GM12878 (cell line): ENCODE measurements at regions not wholly inside any gene's neighbourhood (a gene's known extent, or its start where the extent isn't known, plus 50 kb on each side); places are given as distances from the start of the nearest gene placed in this dataset.

Experiments
- ATAC-seq: fragments of 200-7000 bp; cut with Tn5 transposase; 3 replicates; pipeline ENCODE4 v1.9.1; 2020; ENCODE audit warnings: mild to moderate bottlenecking, moderate library complexity
- BruUV-seq: library from RNA; stranded (reverse); fragments of 400-500 nt; replicated peaks from 2 replicates; lab custom pipeline; 2021; lab: Mats Ljungman, UMichigan
- CTCF ChIA-PET: fragments of 300-600 bp; sonication (Branson Sonifier 250); formaldehyde crosslinking; extraction: SDS; loops from one replicate; lab custom pipeline; 2021; ENCODE audit warnings: inconsistent platforms; lab: Yijun Ruan, JAX
- POLR2A ChIA-PET: fragments of 350-600 bp; formaldehyde crosslinking; extraction: SDS; loops from one replicate; lab custom pipeline; 2021; ENCODE audit warnings: inconsistent platforms; lab: Charles Lee
- RAD21 ChIA-PET: fragments of 300-600 bp; sonication (Branson Sonifier 250); formaldehyde crosslinking; loops from one replicate; lab custom pipeline; 2023; ENCODE audit warnings: antibody characterized with exemption; ENCODE audit not compliant: unreplicated experiment; lab: Charles Lee
- SMC1A ChIA-PET: fragments of 300-600 bp; sonication (Branson Sonifier 250); formaldehyde crosslinking; loops from one replicate; lab custom pipeline; 2023; ENCODE audit not compliant: unreplicated experiment, uncharacterized antibody; lab: Charles Lee
- DNase-seq: peaks from one replicate; pipeline ENCODE4 v3.0.0-alpha.2; 2011; ENCODE audit warnings: low read depth, low spot score
- FAIRE-seq: peaks from 3 replicates; lab custom pipeline; 2011; peaks lifted over from hg19 to GRCh38; lab: Jason Lieb, UNC
- H2AFZ ChIP-seq: 2 replicates; pipeline ENCODE4 v1.6.0; 2011; ENCODE audit warnings: low read depth, low read length, control low read depth; ENCODE audit not compliant: control insufficient read depth
- H3K27ac ChIP-seq: 2 replicates; pipeline ENCODE4 v1.5.1; 2011; ENCODE audit warnings: control low read depth; ENCODE audit not compliant: control insufficient read depth, insufficient read depth
- H3K27me3 ChIP-seq, 2 experiments: replicated peaks in 1 of 2; 2 replicates each; pipeline versions ENCODE4 v1.6.0 to v1.6.1; 2011; ENCODE audit warnings: low read length in 1 of 2; ENCODE audit not compliant: control insufficient read depth in 2 of 2, insufficient read depth in 2 of 2
- H3K36me3 ChIP-seq, 2 experiments: 2 replicates each; pipeline ENCODE4 v1.5.1; 2011; ENCODE audit warnings: low read length in 1 of 2; ENCODE audit not compliant: control insufficient read depth in 2 of 2, insufficient read depth in 2 of 2
- H3K4me1 ChIP-seq: 2 replicates; pipeline ENCODE4 v1.6.1; 2011; ENCODE audit warnings: mild to moderate bottlenecking, low read length, moderate library complexity, mixed read lengths; ENCODE audit not compliant: control insufficient read depth, insufficient read depth
- H3K4me2 ChIP-seq: 2 replicates; pipeline ENCODE4 v1.6.0; 2011; ENCODE audit warnings: control low read depth; ENCODE audit not compliant: control insufficient read depth, insufficient read depth
- H3K4me3 ChIP-seq: fragments of 200-600 bp; sonication (generic); 2 replicates; pipeline ENCODE4 v1.5.1; 2016
- H3K79me2 ChIP-seq: 2 replicates; pipeline ENCODE4 v1.6.0; 2011; ENCODE audit warnings: low read length; ENCODE audit not compliant: control insufficient read depth, insufficient read depth
- H3K9ac ChIP-seq: 2 replicates; pipeline ENCODE4 v1.8.0; 2011; ENCODE audit warnings: low read length, control low read depth, mixed read lengths; ENCODE audit not compliant: control insufficient read depth, insufficient read depth
- H3K9me3 ChIP-seq: replicated peaks from 3 replicates; pipeline ENCODE4 v1.5.1; 2011; ENCODE audit warnings: mild to moderate bottlenecking, low read length; ENCODE audit not compliant: control insufficient read depth, insufficient read depth
- H4K20me1 ChIP-seq: 2 replicates; pipeline ENCODE4 v1.6.0; 2011; ENCODE audit not compliant: control insufficient read depth, insufficient read depth
- CEBPB ChIP-seq, 2 experiments: fragments of 150-350 bp in 1 of 2; IDR thresholded peaks; 2 replicates each; pipeline ENCODE4 v1.6.1; 2012 to 2014; ENCODE audit warnings: low read depth in 2 of 2, low read length in 2 of 2, borderline replicate concordance in 1 of 2, inconsistent platforms in 1 of 2
- CTCF ChIP-seq, 3 experiments: IDR thresholded peaks in 2 of 3; conservative IDR thresholded peaks in 1 of 3; 2 replicates each; pipeline ENCODE4 v1.5.1; 2011; ENCODE audit warnings: low read depth in 3 of 3, low read length in 3 of 3, mild to moderate bottlenecking in 3 of 3, control low read depth in 2 of 3, moderate library complexity in 2 of 3, inconsistent platforms in 1 of 3, mixed read lengths in 1 of 3; ENCODE audit not compliant: control insufficient read depth in 2 of 3, insufficient read depth in 1 of 3; ENCODE audit errors: extremely low read depth in 1 of 3
- HDGF ChIP-seq: fragments of 450-650 bp; IDR thresholded peaks from 2 replicates; pipeline ENCODE4 v1.6.1; 2016; ENCODE audit warnings: antibody characterized with exemption
- MLLT1 ChIP-seq: fragments of 450-650 bp; IDR thresholded peaks from 2 replicates; pipeline ENCODE4 v1.6.1; 2016; ENCODE audit warnings: mild to moderate bottlenecking
- NBN ChIP-seq: fragments of 450-650 bp; IDR thresholded peaks from 2 replicates; pipeline ENCODE4 v1.6.1; 2016
- POLR2AphosphoS5 ChIP-seq: IDR thresholded peaks from 2 replicates; pipeline ENCODE4 v1.6.1; 2011; ENCODE audit warnings: mild to moderate bottlenecking, low read length, inconsistent platforms
- SRF ChIP-seq, 2 experiments: IDR thresholded peaks; 2 replicates each; pipeline ENCODE4 v1.6.1; 2011; ENCODE audit warnings: low read depth in 2 of 2, low read length in 2 of 2, mild to moderate bottlenecking in 1 of 2, moderate library complexity in 1 of 2
- SUZ12 ChIP-seq: fragments of 200-600 bp; sonication (generic); IDR thresholded peaks from one replicate; pipeline ENCODE4 v1.6.1; 2018; ENCODE audit warnings: antibody characterized with exemption, mild to moderate bottlenecking; ENCODE audit not compliant: unreplicated experiment
- ZNF384 ChIP-seq: IDR thresholded peaks from 2 replicates; pipeline ENCODE4 v1.6.1; 2012; ENCODE audit warnings: low read depth, mild to moderate bottlenecking, low read length, improper control_type of control experiment, borderline replicate concordance
- WGBS: methylation state at CpG from one replicate; pipeline ENCODE4 v1.1.6; 2016; ENCODE audit warnings: low lambda C conversion rate; ENCODE audit not compliant: insufficient replicate concordance, insufficient coverage; ENCODE audit errors: missing lambda C conversion rate; 5-methylcytosine and 5-hydroxymethylcytosine counted together
- in situ Hi-C: fragments of 300-500 bp; cut with MboI; formaldehyde crosslinking; loops from 9 replicates; pipeline ENCODE4 v1.14.3; 2018; ENCODE audit warnings: mixed read lengths
- intact Hi-C: fragments of 100-400 bp; cut with micrococcal nuclease; formaldehyde crosslinking; loops from one replicate; pipeline ENCODE4 v1.14.2; 2022; ENCODE audit not compliant: unreplicated experiment
- TF ChIP-seq, protein P1 (sequence below): IDR thresholded peaks from 2 replicates; pipeline ENCODE4 v1.6.1; 2012; ENCODE audit warnings: low read depth, low read length, improper control_type of control experiment
- TF ChIP-seq, protein P2 (sequence below): fragments of 450-650 bp; IDR thresholded peaks from 2 replicates; pipeline ENCODE4 v1.6.1; 2017; ENCODE audit warnings: borderline replicate concordance
- TF ChIP-seq, protein P3 (sequence below): fragments of 450-650 bp; formaldehyde crosslinking; IDR thresholded peaks from 2 replicates; pipeline ENCODE4 v1.4.0; 2022; ENCODE audit warnings: mild to moderate bottlenecking, moderate library complexity

DNA sequence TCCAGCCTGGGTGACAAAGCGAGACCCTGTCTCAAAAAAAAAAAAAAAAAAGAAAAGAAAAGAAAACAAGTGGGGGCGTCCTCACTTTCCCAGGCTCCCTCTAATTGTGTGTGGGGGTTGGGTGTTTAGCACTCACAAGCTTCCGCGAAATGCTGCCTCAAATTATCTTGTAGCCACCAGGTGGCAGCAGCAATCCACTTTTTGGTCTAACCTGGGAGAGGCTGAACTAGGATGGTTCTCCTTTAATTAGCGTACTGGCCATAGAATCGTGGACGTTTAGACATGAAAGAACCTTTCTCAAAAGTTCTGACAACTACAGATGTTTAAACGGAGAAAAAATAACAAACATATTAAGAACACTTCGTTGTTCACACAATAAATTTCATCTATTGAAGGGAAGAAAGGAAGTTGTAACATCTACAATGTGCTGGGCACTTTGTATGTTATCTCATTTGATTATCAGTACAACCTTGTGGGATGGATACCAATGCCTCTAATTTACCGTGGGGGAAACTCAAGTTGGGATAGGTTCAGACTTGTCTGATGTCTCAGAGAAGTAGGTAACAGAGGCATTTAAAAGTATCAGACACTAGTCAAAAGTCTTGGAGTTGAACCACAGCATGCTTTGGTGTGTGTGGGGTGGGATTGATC, 122.7 kb upstream of the NABP1 start:
- H3K4me1 ChIP-seq = no peaks in the 10 kb centered on the region
- H3K27ac ChIP-seq = no peak overlapping the region
- ChIA-PET RAD21 (interaction anchor here (0.7 to 4.5 kb wide), 13 partner anchors 8 to 608 kb away, joined by 3 to 34 read pairs (median 4); no protein-coding TSS in a partner anchor), SMC1A (interaction anchor here (0.6 to 7.3 kb wide), 19 partner anchors 9 to 656 kb away, joined by 3 to 45 read pairs (median 4); no protein-coding TSS in a partner anchor), CTCF (interaction anchor here (0.6 to 7.3 kb wide), 29 partner anchors 9 to 964 kb away, joined by 3 to 62 read pairs (median 5); no protein-coding TSS in a partner anchor), POLR2A (no interaction called here)
- in situ Hi-C loops = no loop called here
- H3K79me2 ChIP-seq = no peaks in the 10 kb centered on the region
- H3K36me3 ChIP-seq = no peaks in the 10 kb centered on the region
- WGBS = under 1% methylated on average over 10 of the region's 10 CpGs
- no peak for DNase-seq
- H4K20me1 ChIP-seq = no peaks in the 10 kb centered on the region
- H3K4me2 ChIP-seq = no peak overlapping the region
- no TSS peak for BruUV-seq
- no peak overlapping the region for H3K9ac ChIP-seq
- peak; percentile 97 for FAIRE-seq
- H3K9me3 ChIP-seq = no peaks in the 10 kb centered on the region
- no peaks in the 10 kb centered on the region; a peak in 1 of 4 replicates for H3K27me3 ChIP-seq
- peak; percentile 97 for ATAC-seq
- peak overlapping the region; percentile 2; the same call in 1 of the 2 replicates for H2AFZ ChIP-seq
- H3K4me3 ChIP-seq = no peak overlapping the region
- intact Hi-C loops = loop anchor here (1.0 to 10.0 kb wide), 4 partner anchors 258 to 730 kb away; no protein-coding TSS in a partner anchor
- TF ChIP-seq, protein P1, sequence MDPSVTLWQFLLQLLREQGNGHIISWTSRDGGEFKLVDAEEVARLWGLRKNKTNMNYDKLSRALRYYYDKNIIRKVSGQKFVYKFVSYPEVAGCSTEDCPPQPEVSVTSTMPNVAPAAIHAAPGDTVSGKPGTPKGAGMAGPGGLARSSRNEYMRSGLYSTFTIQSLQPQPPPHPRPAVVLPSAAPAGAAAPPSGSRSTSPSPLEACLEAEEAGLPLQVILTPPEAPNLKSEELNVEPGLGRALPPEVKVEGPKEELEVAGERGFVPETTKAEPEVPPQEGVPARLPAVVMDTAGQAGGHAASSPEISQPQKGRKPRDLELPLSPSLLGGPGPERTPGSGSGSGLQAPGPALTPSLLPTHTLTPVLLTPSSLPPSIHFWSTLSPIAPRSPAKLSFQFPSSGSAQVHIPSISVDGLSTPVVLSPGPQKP = no peak
- TF ChIP-seq HDGF = no peak
- no peak for TF ChIP-seq ZNF384
- 0 out of 2 replicates have a peak, but pooled peaks have one; percentile 48 for TF ChIP-seq MLLT1
- TF ChIP-seq CTCF (IDR thresholded peaks at IDR 0.05 in 2 of 3, conservative IDR thresholded peaks at IDR 0.05 in 1 of 3; ENCODE audit: control insufficient read depth in 2 of 3, extremely low read depth in 1 of 3, insufficient read depth in 1 of 3, low read depth in 3 of 3, low read length in 3 of 3) = peak; percentile 52 to 81 (median 72); a peak in 5 of 6 replicates
- TF ChIP-seq NBN = 0 out of 2 replicates have a peak, but pooled peaks have one; percentile 43
- TF ChIP-seq SRF (IDR thresholded peaks at IDR 0.05; ENCODE audit: low read depth in 2 of 2, low read length in 2 of 2) = no peak
- no peak for TF ChIP-seq POLR2AphosphoS5
- TF ChIP-seq, protein P2, sequence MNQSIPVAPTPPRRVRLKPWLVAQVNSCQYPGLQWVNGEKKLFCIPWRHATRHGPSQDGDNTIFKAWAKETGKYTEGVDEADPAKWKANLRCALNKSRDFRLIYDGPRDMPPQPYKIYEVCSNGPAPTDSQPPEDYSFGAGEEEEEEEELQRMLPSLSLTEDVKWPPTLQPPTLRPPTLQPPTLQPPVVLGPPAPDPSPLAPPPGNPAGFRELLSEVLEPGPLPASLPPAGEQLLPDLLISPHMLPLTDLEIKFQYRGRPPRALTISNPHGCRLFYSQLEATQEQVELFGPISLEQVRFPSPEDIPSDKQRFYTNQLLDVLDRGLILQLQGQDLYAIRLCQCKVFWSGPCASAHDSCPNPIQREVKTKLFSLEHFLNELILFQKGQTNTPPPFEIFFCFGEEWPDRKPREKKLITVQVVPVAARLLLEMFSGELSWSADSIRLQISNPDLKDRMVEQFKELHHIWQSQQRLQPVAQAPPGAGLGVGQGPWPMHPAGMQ = no peak
- no peak for TF ChIP-seq CEBPB (IDR thresholded peaks at IDR 0.05; ENCODE audit: borderline replicate concordance in 1 of 2, low read depth in 2 of 2, low read length in 2 of 2)
- TF ChIP-seq, protein P3, sequence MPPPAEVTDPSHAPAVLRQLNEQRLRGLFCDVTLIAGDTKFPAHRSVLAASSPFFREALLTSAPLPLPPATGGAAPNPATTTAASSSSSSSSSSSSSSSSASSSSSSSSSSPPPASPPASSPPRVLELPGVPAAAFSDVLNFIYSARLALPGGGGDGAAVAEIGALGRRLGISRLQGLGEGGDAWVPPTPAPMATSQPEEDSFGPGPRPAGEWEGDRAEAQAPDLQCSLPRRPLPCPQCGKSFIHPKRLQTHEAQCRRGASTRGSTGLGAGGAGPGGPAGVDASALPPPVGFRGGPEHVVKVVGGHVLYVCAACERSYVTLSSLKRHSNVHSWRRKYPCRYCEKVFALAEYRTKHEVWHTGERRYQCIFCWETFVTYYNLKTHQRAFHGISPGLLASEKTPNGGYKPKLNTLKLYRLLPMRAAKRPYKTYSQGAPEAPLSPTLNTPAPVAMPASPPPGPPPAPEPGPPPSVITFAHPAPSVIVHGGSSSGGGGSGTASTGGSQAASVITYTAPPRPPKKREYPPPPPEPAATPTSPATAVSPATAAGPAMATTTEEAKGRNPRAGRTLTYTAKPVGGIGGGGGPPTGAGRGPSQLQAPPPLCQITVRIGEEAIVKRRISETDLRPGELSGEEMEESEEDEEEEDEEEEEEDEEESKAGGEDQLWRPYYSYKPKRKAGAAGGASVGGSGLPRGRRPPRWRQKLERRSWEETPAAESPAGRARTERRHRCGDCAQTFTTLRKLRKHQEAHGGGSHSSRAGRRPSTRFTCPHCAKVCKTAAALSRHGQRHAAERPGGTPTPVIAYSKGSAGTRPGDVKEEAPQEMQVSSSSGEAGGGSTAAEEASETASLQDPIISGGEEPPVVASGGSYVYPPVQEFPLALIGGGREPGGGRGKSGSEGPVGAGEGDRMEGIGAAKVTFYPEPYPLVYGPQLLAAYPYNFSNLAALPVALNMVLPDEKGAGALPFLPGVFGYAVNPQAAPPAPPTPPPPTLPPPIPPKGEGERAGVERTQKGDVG (CRISPR knock-in tag) = no peak
- TF ChIP-seq SUZ12 = no peak
